ENCODE measurements at regions not wholly inside any gene's neighbourhood (a gene's known extent, or its start where the extent isn't known, plus 50 kb on each side); places are given as distances from the start of the nearest gene placed in this dataset.

DNA sequence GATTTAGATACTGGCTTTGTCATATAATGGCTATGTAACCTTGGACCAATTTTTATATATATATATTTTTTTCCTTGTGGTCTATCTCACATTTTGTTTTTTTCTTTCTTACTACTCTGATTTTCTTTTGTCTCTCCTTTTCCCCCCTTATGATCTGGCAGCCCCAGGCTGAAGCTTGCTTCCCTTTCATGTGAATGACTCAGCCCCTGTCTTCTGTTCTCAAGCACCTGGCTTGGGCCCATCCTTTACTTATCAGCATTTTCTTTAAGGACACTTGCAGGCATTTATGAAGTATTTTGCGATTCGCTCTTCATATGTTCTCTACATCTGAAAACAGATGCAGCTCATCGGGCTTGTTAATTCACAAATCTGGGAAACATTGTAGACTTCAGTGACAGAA is 163.6 kb downstream of the SPRY2 start:
- no peak overlapping the region for H3K4me3 ChIP-seq
- H3K4me1 ChIP-seq (replicated peaks) = no peaks in the 10 kb centered on the region
- H3K27me3 ChIP-seq (replicated peaks; ENCODE audit: insufficient read depth) = no peaks in the 10 kb centered on the region
- no peak overlapping the region for H3K27ac ChIP-seq
- DNase-seq (ENCODE audit: low spot score) = no peak
- H3K36me3 ChIP-seq = no peaks in the 10 kb centered on the region
- 92% methylated on average over 3 of the region's 3 CpGs for WGBS
- no peaks in the 10 kb centered on the region for H3K9me3 ChIP-seq
- intact Hi-C loops (cut with DNase I) = no loop called here
- no peak for TF ChIP-seq POLR2AphosphoS5 (IDR thresholded peaks at IDR 0.05)
- TF ChIP-seq POLR2A (IDR thresholded peaks at IDR 0.05) = no peak
- TF ChIP-seq, protein P1, sequence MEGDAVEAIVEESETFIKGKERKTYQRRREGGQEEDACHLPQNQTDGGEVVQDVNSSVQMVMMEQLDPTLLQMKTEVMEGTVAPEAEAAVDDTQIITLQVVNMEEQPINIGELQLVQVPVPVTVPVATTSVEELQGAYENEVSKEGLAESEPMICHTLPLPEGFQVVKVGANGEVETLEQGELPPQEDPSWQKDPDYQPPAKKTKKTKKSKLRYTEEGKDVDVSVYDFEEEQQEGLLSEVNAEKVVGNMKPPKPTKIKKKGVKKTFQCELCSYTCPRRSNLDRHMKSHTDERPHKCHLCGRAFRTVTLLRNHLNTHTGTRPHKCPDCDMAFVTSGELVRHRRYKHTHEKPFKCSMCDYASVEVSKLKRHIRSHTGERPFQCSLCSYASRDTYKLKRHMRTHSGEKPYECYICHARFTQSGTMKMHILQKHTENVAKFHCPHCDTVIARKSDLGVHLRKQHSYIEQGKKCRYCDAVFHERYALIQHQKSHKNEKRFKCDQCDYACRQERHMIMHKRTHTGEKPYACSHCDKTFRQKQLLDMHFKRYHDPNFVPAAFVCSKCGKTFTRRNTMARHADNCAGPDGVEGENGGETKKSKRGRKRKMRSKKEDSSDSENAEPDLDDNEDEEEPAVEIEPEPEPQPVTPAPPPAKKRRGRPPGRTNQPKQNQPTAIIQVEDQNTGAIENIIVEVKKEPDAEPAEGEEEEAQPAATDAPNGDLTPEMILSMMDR (IDR thresholded peaks at IDR 0.05) = no peak

DNA sequence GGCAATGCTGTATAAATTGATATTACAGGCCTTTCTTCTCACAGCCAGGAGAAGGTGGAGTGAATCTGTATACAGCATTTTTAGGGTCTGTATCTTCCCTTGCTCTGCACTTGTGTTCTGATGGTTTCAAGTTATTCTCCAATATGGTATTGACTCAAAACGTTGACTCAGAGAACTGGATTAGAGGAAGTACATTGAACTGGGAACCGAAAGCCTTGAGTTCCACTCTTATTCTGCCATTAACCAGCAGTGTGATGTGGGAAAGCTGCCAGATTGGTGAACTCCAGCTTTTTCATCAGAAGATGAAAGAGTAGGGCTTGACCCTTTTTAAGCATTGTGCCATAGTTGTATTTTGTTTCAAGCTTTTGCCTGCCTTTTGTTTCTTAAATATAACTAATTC is 167.7 kb downstream of the SPRY2 start:
- Histone ChIP-seq H3K4me3 (no peak overlapping the region), H3K27ac (no peak overlapping the region), H3K27me3 (replicated peaks; ENCODE audit: insufficient read depth) (no peaks in the 10 kb centered on the region), H3K36me3 (no peaks in the 10 kb centered on the region), H3K4me1 (replicated peaks) (no peaks in the 10 kb centered on the region), H3K9me3 (no peaks in the 10 kb centered on the region)
- WGBS = 39% methylated on average over 2 of the region's 2 CpGs
- TF ChIP-seq POLR2AphosphoS5 (IDR thresholded peaks at IDR 0.05) (no peak), POLR2A (IDR thresholded peaks at IDR 0.05) (no peak)
- TF ChIP-seq, protein P1 (IDR thresholded peaks at IDR 0.05) = no peak
- no peak for DNase-seq (ENCODE audit: low spot score)
- intact Hi-C loops (cut with DNase I) = no loop called here

DNA sequence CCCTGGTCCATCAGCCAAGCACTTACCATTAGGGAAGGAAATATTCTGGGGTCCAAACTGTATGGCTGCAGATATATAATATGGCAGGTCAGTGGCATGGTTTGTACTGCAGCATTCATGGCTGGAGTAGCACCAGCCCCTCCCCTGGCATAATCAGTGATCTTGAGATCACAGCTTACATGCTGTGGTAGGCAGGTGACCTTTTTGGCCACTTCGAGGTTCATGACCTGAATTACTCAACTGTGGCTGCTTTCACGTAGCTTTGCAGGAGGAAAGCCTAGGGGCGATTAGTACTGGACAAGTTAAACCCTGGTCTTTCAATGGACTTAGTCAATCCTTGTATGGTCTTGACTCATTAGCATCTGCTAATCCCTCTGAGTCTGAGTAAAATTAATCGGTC is 169.8 kb downstream of the SPRY2 start:
- no peaks in the 10 kb centered on the region for H3K4me1 ChIP-seq (replicated peaks)
- TF ChIP-seq POLR2AphosphoS5 (IDR thresholded peaks at IDR 0.05) (no peak), POLR2A (IDR thresholded peaks at IDR 0.05) (no peak)
- TF ChIP-seq, protein P1 (IDR thresholded peaks at IDR 0.05) = no peak
- whole genome bisulfite sequencing = 89% methylated on average over 4 of the region's 4 CpGs
- no peaks in the 10 kb centered on the region for H3K36me3 ChIP-seq
- no peak overlapping the region for H3K4me3 ChIP-seq
- no peaks in the 10 kb centered on the region for H3K9me3 ChIP-seq
- H3K27ac ChIP-seq = no peak overlapping the region
- intact Hi-C loops (cut with DNase I) = no loop called here
- no peaks in the 10 kb centered on the region for H3K27me3 ChIP-seq (replicated peaks; ENCODE audit: insufficient read depth)
- no peak for DNase-seq (ENCODE audit: low spot score)

DNA sequence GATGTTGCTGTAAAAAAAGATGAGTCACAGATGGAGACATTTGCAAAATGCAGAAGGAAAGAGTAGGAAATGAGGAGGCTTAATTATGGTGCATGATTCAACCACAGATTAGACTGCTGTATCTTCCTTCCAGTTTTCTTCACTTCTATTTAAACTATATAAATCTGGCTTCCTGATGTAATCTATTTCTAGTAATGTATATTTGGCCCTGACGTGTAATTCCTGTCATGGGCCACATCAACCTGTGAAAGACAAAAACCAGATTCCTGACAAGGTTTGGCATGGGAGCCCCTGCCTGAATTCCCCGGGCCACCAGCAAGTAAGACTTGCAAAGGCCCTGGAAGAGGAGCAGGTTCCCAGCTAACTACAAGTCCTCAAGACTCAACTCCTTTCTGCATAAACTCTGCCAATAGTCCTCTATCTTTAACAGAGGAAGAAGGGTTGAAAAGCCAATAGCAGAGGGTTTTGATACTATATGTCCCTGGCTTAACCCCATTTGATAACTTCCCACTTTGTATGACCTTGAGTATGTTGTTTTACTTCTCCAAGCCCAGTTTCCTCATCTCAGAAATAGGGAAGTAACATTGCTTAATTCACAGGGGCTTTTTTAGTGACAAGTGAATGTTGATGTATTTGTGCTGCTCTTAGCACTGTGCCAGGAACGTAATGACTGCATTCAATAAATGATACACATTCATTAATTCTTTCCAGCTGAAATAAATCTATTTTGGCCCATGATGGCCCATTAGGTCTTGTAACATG is 172.7 kb downstream of the SPRY2 start:
- intact Hi-C loops (cut with DNase I) = no loop called here

More for the DNA sequence above, 172.7 kb downstream of the SPRY2 start:
- H3K27ac ChIP-seq = no peak overlapping the region
- H3K4me1 ChIP-seq (replicated peaks) = no peaks in the 10 kb centered on the region
- TF ChIP-seq POLR2A (IDR thresholded peaks at IDR 0.05) (no peak), POLR2AphosphoS5 (IDR thresholded peaks at IDR 0.05) (no peak)
- TF ChIP-seq, protein P1 (IDR thresholded peaks at IDR 0.05) = no peak
- H3K36me3 ChIP-seq = no peaks in the 10 kb centered on the region
- no peaks in the 10 kb centered on the region for H3K9me3 ChIP-seq
- DNase-seq (ENCODE audit: low spot score) = no peak
- H3K4me3 ChIP-seq = no peak overlapping the region
- 71% methylated on average over 3 of the region's 3 CpGs for WGBS
- H3K27me3 ChIP-seq (replicated peaks; ENCODE audit: insufficient read depth) = no peaks in the 10 kb centered on the region

Data from prostate gland (tissue), 2 donors.